Heart right ventricle (tissue), 16 donors: ENCODE measurements at regions not wholly inside any gene's neighbourhood (a gene's known extent, or its start where the extent isn't known, plus 50 kb on each side); places are given as distances from the start of the nearest gene placed in this dataset.

Experiments used
- ATAC-seq, 8 donors: fragments of 200-7000 bp; cut with Tn5 transposase; one replicate each; pipeline ENCODE4 v1.9.1; 2020; ENCODE audit warnings: mild to moderate bottlenecking in 8 of 8, moderate library complexity in 8 of 8, moderate number of reproducible peaks in 1 of 8
- DNase-seq, 2 donors: peaks; one replicate each; pipeline ENCODE4 v3.0.0-alpha.2; 2020
- H3K27ac ChIP-seq, 10 donors: fragments of 200-600 bp; sonication (generic) in 2 of 10; one replicate each; pipeline versions ENCODE4 v1.5.0 to v1.8.0; 2020 to 2022; ENCODE audit warnings: mild to moderate bottlenecking in 3 of 10
- H3K27me3 ChIP-seq, 7 donors: fragments of 200-600 bp; one replicate each; pipeline ENCODE4 v1.8.0; 2021 to 2022; ENCODE audit warnings: mild to moderate bottlenecking in 2 of 7
- H3K36me3 ChIP-seq, 9 donors: fragments of 200-600 bp; sonication (generic) in 1 of 9; one replicate each; pipeline versions ENCODE4 v1.5.0 to v1.8.0; 2020 to 2022; ENCODE audit warnings: mild to moderate bottlenecking in 2 of 9
- H3K4me1 ChIP-seq, 9 donors: fragments of 200-600 bp; sonication (generic) in 1 of 9; one replicate each; pipeline versions ENCODE4 v1.5.0 to v1.8.0; 2020 to 2022; ENCODE audit warnings: mild to moderate bottlenecking in 4 of 9
- H3K4me3 ChIP-seq, 10 donors: fragments of 200-600 bp; sonication (generic) in 2 of 10; one replicate each; pipeline versions ENCODE4 v1.5.0 to v1.8.0; 2020 to 2022; ENCODE audit warnings: mild to moderate bottlenecking in 7 of 10, moderate library complexity in 2 of 10
- H3K9me3 ChIP-seq, 11 donors: fragments of 200-600 bp in 10 of 11; sonication (generic) in 2 of 11; one replicate each; pipeline versions ENCODE4 v1.5.0 to v1.8.0; 2013 to 2022; ENCODE audit warnings: mild to moderate bottlenecking in 2 of 11, control low read depth in 1 of 11, moderate library complexity in 1 of 11
- WGBS, 2 donors: extraction: QIAGEN DNeasy Blood & Tissue Kit; methylation state at CpG; one replicate each; pipeline ENCODE4 v1.1.7; 2013; ENCODE audit warnings: inconsistent platforms in 1 of 2; 5-methylcytosine and 5-hydroxymethylcytosine counted together
- intact Hi-C, 10 donors: fragments of 100-400 bp; cut with DNase I; formaldehyde crosslinking; loops; one replicate each; pipeline versions ENCODE4 v1.11.1 to v1.14.2; 2022
- TF ChIP-seq, protein P1 (sequence below), 9 donors: fragments of 200-600 bp; sonication (generic) in 2 of 9; IDR thresholded peaks; one replicate each; pipeline versions ENCODE4 v1.5.0 to v1.8.0; 2021 to 2022; ENCODE audit warnings: antibody characterized with exemption in 9 of 9, mild to moderate bottlenecking in 5 of 9, moderate library complexity in 1 of 9
- donor health status: Arrhythmogenic right ventricular cardiomyopathy.
- donor health status: ischemic (EF 13 %, LVEDD 7.1; RV severe dilation, severe dysfunction).
- donor health status: healthy with polysubstance abuse.
- donor health status: DM: no; HTN: yes; CAD: no.
- donor health status: DM: no; HTN: no; CAD: no.
- donor health status: ischemic (EF 25% LVEDD 6.9; RV normal size, moderate dysfunction).
- donor health status: ischemic (EF 25% LVEDD 5.7; RV mildly dilated, moderate dysfunction).
- donor health status: healthy.
- donor health status: DM: yes; HTN: yes; CAD: no.
- donor health status: Ischemic cardiomyopathy.
- donor health status: ischemic (EF 35%, LVEDD 5.7; RV mildly dilated, moderate dysfunction).
- donor health status: nonischemic (EF 11% LVEDD 7.7; RV severe dilation, severe dysfunction).
- donor health status: DM: yes; HTN: yes; CAD: no.
- donor health status: PGD.
- donor health status: ischemic (EF 29% LVEDD 5.4; RV normal size, mild dysfunction).
- donor health status: nonischemic (EF 23%, LVEDD 6.1; RV moderate dilation, normal function).

GRCh38 chr12:107509421-107509820, 176.2 kb upstream of the PWP1 start:
- TF ChIP-seq, protein P1, sequence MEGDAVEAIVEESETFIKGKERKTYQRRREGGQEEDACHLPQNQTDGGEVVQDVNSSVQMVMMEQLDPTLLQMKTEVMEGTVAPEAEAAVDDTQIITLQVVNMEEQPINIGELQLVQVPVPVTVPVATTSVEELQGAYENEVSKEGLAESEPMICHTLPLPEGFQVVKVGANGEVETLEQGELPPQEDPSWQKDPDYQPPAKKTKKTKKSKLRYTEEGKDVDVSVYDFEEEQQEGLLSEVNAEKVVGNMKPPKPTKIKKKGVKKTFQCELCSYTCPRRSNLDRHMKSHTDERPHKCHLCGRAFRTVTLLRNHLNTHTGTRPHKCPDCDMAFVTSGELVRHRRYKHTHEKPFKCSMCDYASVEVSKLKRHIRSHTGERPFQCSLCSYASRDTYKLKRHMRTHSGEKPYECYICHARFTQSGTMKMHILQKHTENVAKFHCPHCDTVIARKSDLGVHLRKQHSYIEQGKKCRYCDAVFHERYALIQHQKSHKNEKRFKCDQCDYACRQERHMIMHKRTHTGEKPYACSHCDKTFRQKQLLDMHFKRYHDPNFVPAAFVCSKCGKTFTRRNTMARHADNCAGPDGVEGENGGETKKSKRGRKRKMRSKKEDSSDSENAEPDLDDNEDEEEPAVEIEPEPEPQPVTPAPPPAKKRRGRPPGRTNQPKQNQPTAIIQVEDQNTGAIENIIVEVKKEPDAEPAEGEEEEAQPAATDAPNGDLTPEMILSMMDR (IDR thresholded peaks at IDR 0.05), result no peak
- peaks cover 0 to 26% (median 0%) of the 10 kb centered on the region in 7 donors for H3K27me3 ChIP-seq
- ATAC-seq, result no peak
- H3K4me3 ChIP-seq, result no peak overlapping the region
- DNase-seq, result no peak
- no peaks in the 10 kb centered on the region for H3K9me3 ChIP-seq
- no peak overlapping the region for H3K27ac ChIP-seq
- no peaks in the 10 kb centered on the region for H3K36me3 ChIP-seq
- H3K4me1 ChIP-seq, result peaks cover 0 to 12% (median 5%) of the 10 kb centered on the region in 9 donors
- intact Hi-C loops, result no loop called here
- WGBS, 2 donors, result 51 to 54% methylated on average over 4 of the region's 4 CpGs

DNA sequence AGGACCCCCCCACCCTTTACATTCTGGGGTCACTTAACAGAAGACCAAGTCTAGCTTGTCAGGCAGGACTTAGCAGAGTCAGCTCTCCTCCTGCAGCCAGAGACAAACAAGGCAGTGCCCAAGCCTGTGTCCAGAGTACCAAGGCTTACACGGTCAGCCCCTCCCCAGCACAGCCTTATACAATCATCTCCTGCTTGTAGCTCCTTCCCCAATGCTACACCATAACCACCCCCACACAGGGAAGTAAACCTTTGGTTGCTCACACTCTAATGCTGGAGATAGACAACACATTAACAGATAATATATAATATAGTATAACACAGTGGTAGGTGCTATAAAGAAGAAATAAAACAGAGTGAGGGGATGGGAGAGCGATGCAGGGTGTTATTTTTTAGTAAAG, 175.4 kb upstream of the PWP1 start:
- no peak overlapping the region for H3K4me3 ChIP-seq
- H3K4me1 ChIP-seq, result peaks cover 0 to 17% (median 5%) of the 10 kb centered on the region in 9 donors
- peaks cover 0 to 26% (median 0%) of the 10 kb centered on the region in 7 donors for H3K27me3 ChIP-seq
- no peaks in the 10 kb centered on the region for H3K36me3 ChIP-seq
- no peaks in the 10 kb centered on the region for H3K9me3 ChIP-seq
- 68 to 77% methylated on average over 2 of the region's 2 CpGs for WGBS, 2 donors
- intact Hi-C loops, result no loop called here
- DNase-seq, result no peak
- TF ChIP-seq, protein P1 (IDR thresholded peaks at IDR 0.05), result no peak
- no peak for ATAC-seq
- no peak overlapping the region for H3K27ac ChIP-seq

- Histone ChIP-seq H3K9me3 (no peaks in the 10 kb centered on the region), H3K4me1 (peaks cover 0 to 27% (median 5%) of the 10 kb centered on the region in 9 donors), H3K36me3 (no peaks in the 10 kb centered on the region), H3K27ac (no peak overlapping the region), H3K4me3 (no peak overlapping the region), H3K27me3 (peaks cover 0 to 26% (median 0%) of the 10 kb centered on the region in 7 donors)
- intact Hi-C loops, result no loop called here
- DNase-seq, result no peak
- ATAC-seq, result peak in 5 of 8 donors; percentile 18 to 52 (median 48)
- TF ChIP-seq, protein P1 (IDR thresholded peaks at IDR 0.05), result no peak
- WGBS, 2 donors, result 53 to 56% methylated on average over 3 of the region's 3 CpGs
These were observed 174.3 kb upstream of the PWP1 start for GRCh38 chr12:107511292-107511691.

DNA sequence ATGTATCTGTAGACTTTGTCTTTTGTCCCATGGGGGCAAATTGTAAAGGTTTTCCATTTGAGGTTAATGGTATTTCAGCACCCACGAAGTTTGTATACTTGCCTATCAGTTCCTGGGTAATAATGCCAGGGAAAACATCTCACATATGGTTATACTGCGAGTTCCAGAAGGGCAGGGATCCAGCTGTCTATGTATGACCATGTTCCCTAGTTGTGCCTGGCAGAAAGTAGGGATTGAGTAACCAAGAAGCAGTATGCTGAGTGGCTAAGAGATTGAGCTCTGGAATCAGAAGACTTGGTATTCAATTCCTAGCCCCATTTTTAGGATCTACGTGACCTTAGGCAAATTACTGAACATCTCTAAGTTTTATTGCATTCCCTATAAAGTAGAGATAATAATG, 173.2 kb upstream of the PWP1 start:
- 42 to 73% methylated on average over 3 of the region's 3 CpGs for WGBS, 2 donors

More for the DNA sequence above, 173.2 kb upstream of the PWP1 start:
- Histone ChIP-seq H3K4me1 (peaks cover 0 to 27% (median 5%) of the 10 kb centered on the region in 9 donors), H3K9me3 (no peaks in the 10 kb centered on the region), H3K27ac (no peak overlapping the region), H3K27me3 (peaks cover 0 to 20% (median 0%) of the 10 kb centered on the region in 7 donors), H3K4me3 (no peak overlapping the region), H3K36me3 (no peaks in the 10 kb centered on the region)
- intact Hi-C loops, result no loop called here
- ATAC-seq (peak in 1 of 8 donors; percentile 48), DNase-seq (no peak)
- TF ChIP-seq, protein P1 (IDR thresholded peaks at IDR 0.05), result no peak
